Activated CD4-positive, alpha-beta T cell treated with anti-CD3 and anti-CD28 coated beads, Interleukin-2, amount 10 ng/mL, durations not matched to agents 7 days and 5 days (primary cell): ENCODE measurements at regions not wholly inside any gene's neighbourhood (a gene's known extent, or its start where the extent isn't known, plus 50 kb on each side); places are given as distances from the start of the nearest gene placed in this dataset.

Experiments
- CTCF ChIA-PET: fragments of 350-600 bp; sonication (Branson Sonifier 250); formaldehyde crosslinking; loops from one replicate; lab custom pipeline; 2021; ENCODE audit warnings: antibody characterized with exemption; lab: Charles Lee
- POLR2A ChIA-PET: fragments of 350-600 bp; sonication (Branson Sonifier 250); formaldehyde crosslinking; loops from one replicate; lab custom pipeline; 2021; ENCODE audit warnings: antibody characterized with exemption; lab: Charles Lee
- DNase-seq: peaks from one replicate; pipeline ENCODE4 v3.0.0-alpha.2; 2020
- H3K27ac Mint-ChIP-seq: one replicate; pipeline ENCODE4 v1.8.0; 2021; ENCODE audit warnings: mild to moderate bottlenecking, moderate library complexity, mixed read lengths
- H3K27me3 Mint-ChIP-seq: one replicate; pipeline ENCODE4 v1.8.0; 2021; ENCODE audit warnings: mixed read lengths
- H3K36me3 Mint-ChIP-seq: one replicate; pipeline ENCODE4 v1.8.0; 2021; ENCODE audit warnings: low read depth, mixed read lengths
- H3K4me1 Mint-ChIP-seq: one replicate; pipeline ENCODE4 v1.8.0; 2021; ENCODE audit warnings: mixed read lengths
- H3K4me3 Mint-ChIP-seq: one replicate; pipeline ENCODE4 v1.8.0; 2021; ENCODE audit warnings: mild to moderate bottlenecking, moderate library complexity, mixed read lengths
- H3K9me3 Mint-ChIP-seq: one replicate; pipeline ENCODE4 v1.8.0; 2021; ENCODE audit warnings: mixed read lengths

DNA sequence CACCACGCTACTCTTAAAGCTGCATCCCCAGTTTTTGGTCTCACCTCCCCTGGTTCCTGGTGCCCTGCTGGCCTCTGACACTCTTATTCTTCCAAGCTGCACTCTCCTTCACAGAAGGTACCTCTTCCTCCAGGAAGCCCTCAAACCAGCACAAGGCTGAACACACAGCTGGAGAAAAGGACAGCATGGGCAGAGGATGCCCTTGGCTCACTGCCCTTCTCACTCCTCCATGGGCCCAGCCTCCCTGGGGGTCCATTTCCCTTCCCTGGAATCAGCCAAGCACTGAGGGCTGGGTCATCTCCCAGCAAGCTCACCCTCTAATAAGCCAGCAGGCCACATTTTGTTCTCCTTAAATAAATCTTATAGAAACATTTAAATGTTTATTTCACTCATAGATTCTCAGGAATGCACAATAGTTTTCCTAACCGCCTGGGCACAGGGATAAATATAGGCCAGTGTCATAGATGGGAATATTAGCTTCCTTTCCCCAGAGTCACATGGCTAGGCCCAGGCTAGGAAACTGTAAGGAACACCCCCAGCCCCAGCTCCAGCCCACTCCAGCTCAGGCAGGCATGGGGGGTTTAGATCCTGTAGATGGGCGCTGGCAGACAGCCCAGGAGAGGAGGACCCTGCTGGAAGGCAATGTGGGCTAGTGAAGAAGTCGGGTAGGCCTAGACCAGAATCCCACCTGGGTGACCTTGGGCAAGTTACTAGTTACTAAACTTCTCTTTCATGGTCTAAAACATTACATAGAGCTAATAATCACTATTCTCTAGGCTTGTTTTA lies 51.5 kb downstream of the IRAG1 start:
- Mint-ChIP-seq H3K27ac (no peak overlapping the region), H3K4me1 (peaks cover under 1% of the 10 kb centered on the region), H3K4me3 (no peak overlapping the region), H3K36me3 (no peaks in the 10 kb centered on the region), H3K9me3 (no peaks in the 10 kb centered on the region), H3K27me3 (no peaks in the 10 kb centered on the region)
- ChIA-PET POLR2A (no interaction called here), CTCF (interaction anchor here (0.6 to 2.8 kb wide), 5 partner anchors 9 to 276 kb away, joined by 3 to 18 read pairs (median 4); no protein-coding TSS in a partner anchor)
- no peak for DNase-seq

DNA sequence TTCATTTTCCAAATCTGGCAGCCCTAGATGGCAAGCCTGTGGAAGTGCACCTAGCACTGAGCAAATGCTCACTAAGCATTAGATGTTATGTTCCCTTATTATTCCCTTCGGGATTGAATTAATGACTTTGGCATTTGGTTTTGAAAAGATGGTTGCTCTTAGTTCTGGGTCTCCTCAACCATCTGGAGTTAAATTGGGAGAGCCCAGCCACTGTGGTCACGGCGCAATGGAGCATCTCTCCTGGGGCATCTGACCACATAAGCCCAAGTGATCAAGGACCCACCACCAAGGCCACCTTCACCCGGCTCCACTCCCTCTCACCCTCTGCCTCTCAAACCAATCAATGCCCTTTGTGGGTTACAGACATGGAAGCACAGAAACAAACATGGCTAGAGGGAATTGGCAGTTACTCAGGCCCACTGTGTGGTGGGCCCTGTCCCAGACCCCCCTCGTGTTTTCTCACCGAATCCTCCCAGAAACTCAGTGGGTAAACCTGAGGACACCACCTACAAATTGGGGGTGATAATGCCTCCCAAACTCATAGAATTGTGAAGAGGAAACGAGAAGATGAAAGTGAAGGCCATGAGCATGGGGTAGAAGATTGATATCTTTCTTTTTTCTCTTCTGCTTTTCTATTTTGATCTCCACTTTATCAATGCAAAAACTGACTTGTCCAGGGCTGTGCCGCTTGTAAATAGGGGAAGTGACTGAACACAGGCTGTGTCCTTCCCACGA lies 52.2 kb downstream of the IRAG1 start:
- H3K27me3 Mint-ChIP-seq: no peaks in the 10 kb centered on the region
- ChIA-PET POLR2A (no interaction called here), CTCF (interaction anchor here (0.7 to 2.8 kb wide), 3 partner anchors 11 to 275 kb away, joined by 3 to 18 read pairs (median 6); no protein-coding TSS in a partner anchor)
- peak overlapping the region; percentile 21 for H3K27ac Mint-ChIP-seq
- H3K36me3 Mint-ChIP-seq: no peaks in the 10 kb centered on the region
- no peak for DNase-seq
- H3K4me1 Mint-ChIP-seq: no peaks in the 10 kb centered on the region
- no peak overlapping the region for H3K4me3 Mint-ChIP-seq
- no peaks in the 10 kb centered on the region for H3K9me3 Mint-ChIP-seq

DNA sequence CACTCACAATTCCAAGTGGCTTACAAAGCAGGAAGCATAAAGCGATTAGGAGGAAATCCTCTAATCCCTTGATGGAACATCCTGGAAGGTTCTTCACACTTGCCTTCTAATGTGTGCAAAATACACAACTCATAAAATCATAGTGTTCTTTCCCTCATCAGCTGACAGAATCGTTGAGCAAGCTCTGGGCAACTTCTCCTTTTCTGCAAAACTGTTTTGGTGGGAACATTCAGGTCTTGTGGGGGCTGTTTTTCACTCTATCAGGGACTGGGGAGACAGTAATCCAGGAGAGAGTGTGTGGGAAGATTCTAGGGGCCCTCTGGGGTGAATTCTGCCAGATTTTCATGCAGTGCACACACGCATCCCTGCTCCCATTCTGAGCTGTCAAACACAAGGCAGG lies 53.2 kb downstream of the IRAG1 start:
- no peaks in the 10 kb centered on the region for H3K27me3 Mint-ChIP-seq
- H3K4me3 Mint-ChIP-seq: no peak overlapping the region
- ChIA-PET CTCF (interaction anchor here (1.5 kb wide), 1 partner anchor 14 kb away, joined by 6 read pairs; no protein-coding TSS in a partner anchor), POLR2A (no interaction called here)
- H3K4me1 Mint-ChIP-seq: no peaks in the 10 kb centered on the region
- no peak overlapping the region for H3K27ac Mint-ChIP-seq
- no peaks in the 10 kb centered on the region for H3K9me3 Mint-ChIP-seq
- no peak for DNase-seq
- H3K36me3 Mint-ChIP-seq: no peaks in the 10 kb centered on the region

- POLR2A ChIA-PET: no interaction called here
- Mint-ChIP-seq H3K27me3 (no peaks in the 10 kb centered on the region), H3K9me3 (no peaks in the 10 kb centered on the region), H3K4me3 (no peak overlapping the region), H3K36me3 (no peaks in the 10 kb centered on the region), H3K27ac (no peak overlapping the region), H3K4me1 (no peaks in the 10 kb centered on the region)
- DNase-seq: no peak
- CTCF ChIA-PET: no interaction called here
Measured at GRCh38 chr11:10639350-10639749, 54.2 kb downstream of the IRAG1 start.

- Mint-ChIP-seq H3K4me3 (no peak overlapping the region), H3K27ac (no peak overlapping the region), H3K36me3 (no peaks in the 10 kb centered on the region), H3K9me3 (no peaks in the 10 kb centered on the region), H3K4me1 (no peaks in the 10 kb centered on the region), H3K27me3 (no peaks in the 10 kb centered on the region)
- CTCF ChIA-PET: interaction anchor here (1.1 to 1.4 kb wide), 4 partner anchors 9 to 55 kb away, joined by 3 to 7 read pairs (median 4); no protein-coding TSS in a partner anchor
- no peak for DNase-seq
- POLR2A ChIA-PET: no interaction called here
Measured at GRCh38 chr11:10638316-10638925, 55.1 kb downstream of the IRAG1 start.

DNA sequence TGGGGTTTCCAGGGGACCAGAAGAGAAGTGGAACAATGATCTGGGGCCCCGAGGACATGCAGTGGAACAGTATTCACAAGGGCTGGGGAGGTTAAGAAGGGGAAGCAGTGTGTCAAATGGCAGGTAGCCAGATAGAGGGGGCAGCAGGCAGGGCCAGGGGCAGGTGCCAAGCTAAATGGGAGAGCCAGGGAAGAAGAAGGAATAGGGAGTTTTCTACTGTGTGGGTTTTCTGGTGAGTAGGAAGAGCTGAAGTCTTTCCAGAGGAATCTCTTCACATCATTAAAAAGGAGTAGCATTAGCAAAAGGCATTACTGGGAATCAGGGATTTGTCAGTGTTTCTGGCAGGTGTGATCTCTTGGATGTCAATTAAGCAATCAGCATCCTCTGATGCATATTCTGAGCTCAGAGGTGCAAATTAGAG lies 55.8 kb downstream of the IRAG1 start:
- Mint-ChIP-seq H3K27me3 (no peaks in the 10 kb centered on the region), H3K4me1 (no peaks in the 10 kb centered on the region), H3K27ac (no peak overlapping the region), H3K9me3 (no peaks in the 10 kb centered on the region), H3K36me3 (no peaks in the 10 kb centered on the region), H3K4me3 (no peak overlapping the region)
- ChIA-PET CTCF (interaction anchor here (1.1 to 1.4 kb wide), 4 partner anchors 9 to 54 kb away, joined by 3 to 7 read pairs (median 4); no protein-coding TSS in a partner anchor), POLR2A (no interaction called here)
- no peak for DNase-seq

- ChIA-PET CTCF (interaction anchor here (1.6 kb wide), 1 partner anchor 13 kb away, joined by 8 read pairs; no protein-coding TSS in a partner anchor), POLR2A (no interaction called here)
- DNase-seq: no peak
- H3K9me3 Mint-ChIP-seq: no peaks in the 10 kb centered on the region
- peaks cover 5% of the 10 kb centered on the region for H3K27me3 Mint-ChIP-seq
- no peaks in the 10 kb centered on the region for H3K36me3 Mint-ChIP-seq
- no peak overlapping the region for H3K27ac Mint-ChIP-seq
- no peaks in the 10 kb centered on the region for H3K4me1 Mint-ChIP-seq
- H3K4me3 Mint-ChIP-seq: no peak overlapping the region
Measured at GRCh38 chr11:10634407-10634806, 59.1 kb downstream of the IRAG1 start.

DNA sequence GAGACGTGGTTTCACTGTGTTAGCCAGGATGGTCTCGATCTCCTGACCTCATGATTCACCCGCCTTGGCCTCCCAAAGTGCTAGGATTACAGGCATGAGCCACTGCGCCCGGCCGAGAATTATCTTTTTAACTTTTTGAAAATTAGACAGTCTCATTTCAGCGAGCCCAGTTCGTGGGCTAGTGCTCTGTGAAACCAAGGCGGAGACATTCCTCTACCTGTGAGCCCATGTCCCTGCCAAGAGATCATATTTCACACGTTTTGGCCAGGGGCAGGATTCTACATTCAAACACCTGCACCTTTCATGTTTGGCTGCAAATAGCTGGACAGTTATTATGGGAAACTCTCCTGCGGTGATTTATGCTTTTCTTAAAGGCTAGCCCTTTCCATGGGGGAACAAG lies 60.3 kb downstream of the IRAG1 start:
- Mint-ChIP-seq H3K9me3 (no peaks in the 10 kb centered on the region), H3K27ac (no peak overlapping the region), H3K4me3 (no peak overlapping the region), H3K36me3 (no peaks in the 10 kb centered on the region), H3K27me3 (peaks cover 5% of the 10 kb centered on the region), H3K4me1 (peaks cover 4% of the 10 kb centered on the region)
- ChIA-PET CTCF (no interaction called here), POLR2A (no interaction called here)
- no peak for DNase-seq

DNA sequence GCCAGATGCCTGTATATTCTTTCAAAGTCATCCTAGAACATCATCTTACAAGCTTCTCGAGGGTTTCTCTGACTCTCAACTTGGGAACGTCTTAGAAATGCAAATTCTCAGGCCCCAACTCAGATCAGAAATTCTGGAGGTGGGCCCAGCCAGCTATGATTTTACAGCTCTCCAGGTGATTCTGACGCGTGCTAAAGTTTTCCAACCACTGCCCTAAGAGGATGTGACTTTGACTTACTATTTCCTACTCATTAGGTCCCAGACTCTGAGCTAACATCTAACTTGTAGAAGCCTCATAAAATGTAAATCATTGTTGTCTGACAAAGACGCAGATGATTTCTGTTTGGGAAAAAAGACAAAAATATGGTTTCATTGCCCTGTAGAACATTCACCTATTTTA lies 61.1 kb downstream of the IRAG1 start:
- Mint-ChIP-seq H3K4me1 (peaks cover 4% of the 10 kb centered on the region), H3K27ac (no peak overlapping the region), H3K4me3 (no peak overlapping the region), H3K27me3 (peaks cover 5% of the 10 kb centered on the region), H3K36me3 (no peaks in the 10 kb centered on the region), H3K9me3 (no peaks in the 10 kb centered on the region)
- DNase-seq: no peak
- POLR2A ChIA-PET: no interaction called here
- CTCF ChIA-PET: interaction anchor here (0.6 to 4.5 kb wide), 5 partner anchors 10 to 205 kb away, joined by 3 to 18 read pairs (median 4); partner anchors contain the start of gene RNF141

DNA sequence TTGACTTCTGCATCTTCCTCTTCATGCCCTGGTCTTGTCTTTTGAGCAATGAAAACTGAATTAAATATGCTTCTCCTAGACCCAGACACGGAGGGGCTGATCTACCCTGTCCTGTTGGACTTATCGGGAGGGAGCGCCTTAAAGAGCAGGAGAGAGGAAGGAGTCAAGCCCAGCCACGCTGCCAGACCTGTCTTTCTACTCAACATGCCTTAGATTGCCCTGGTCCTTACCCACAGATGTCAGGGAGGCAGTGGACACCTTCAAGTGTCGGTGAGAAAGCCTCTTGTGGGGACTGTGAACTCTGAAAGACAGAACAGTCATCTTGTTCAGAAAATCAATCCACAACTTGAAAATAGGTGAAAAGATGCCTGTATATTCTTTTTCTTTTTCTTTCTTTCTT lies 61.8 kb downstream of the IRAG1 start:
- H3K4me1 Mint-ChIP-seq: peaks cover 4% of the 10 kb centered on the region
- peaks cover 5% of the 10 kb centered on the region for H3K27me3 Mint-ChIP-seq
- H3K4me3 Mint-ChIP-seq: no peak overlapping the region
- H3K36me3 Mint-ChIP-seq: no peaks in the 10 kb centered on the region
- DNase-seq: no peak
- ChIA-PET CTCF (interaction anchor here (0.6 to 4.5 kb wide), 6 partner anchors 10 to 205 kb away, joined by 3 to 18 read pairs (median 5); partner anchors contain the start of gene RNF141), POLR2A (no interaction called here)
- no peak overlapping the region for H3K27ac Mint-ChIP-seq
- H3K9me3 Mint-ChIP-seq: no peaks in the 10 kb centered on the region

- H3K4me3 Mint-ChIP-seq: no peak overlapping the region
- CTCF ChIA-PET: interaction anchor here (0.6 to 4.5 kb wide), 4 partner anchors 12 to 103 kb away, joined by 3 to 18 read pairs (median 4); no protein-coding TSS in a partner anchor
- no peaks in the 10 kb centered on the region for H3K36me3 Mint-ChIP-seq
- peaks cover 5% of the 10 kb centered on the region for H3K27me3 Mint-ChIP-seq
- H3K9me3 Mint-ChIP-seq: no peaks in the 10 kb centered on the region
- POLR2A ChIA-PET: no interaction called here
- DNase-seq: no peak
- peaks cover 7% of the 10 kb centered on the region for H3K4me1 Mint-ChIP-seq
- no peak overlapping the region for H3K27ac Mint-ChIP-seq
Measured at GRCh38 chr11:10629411-10630002, 61.0 kb upstream of the LYVE1 start.

DNA sequence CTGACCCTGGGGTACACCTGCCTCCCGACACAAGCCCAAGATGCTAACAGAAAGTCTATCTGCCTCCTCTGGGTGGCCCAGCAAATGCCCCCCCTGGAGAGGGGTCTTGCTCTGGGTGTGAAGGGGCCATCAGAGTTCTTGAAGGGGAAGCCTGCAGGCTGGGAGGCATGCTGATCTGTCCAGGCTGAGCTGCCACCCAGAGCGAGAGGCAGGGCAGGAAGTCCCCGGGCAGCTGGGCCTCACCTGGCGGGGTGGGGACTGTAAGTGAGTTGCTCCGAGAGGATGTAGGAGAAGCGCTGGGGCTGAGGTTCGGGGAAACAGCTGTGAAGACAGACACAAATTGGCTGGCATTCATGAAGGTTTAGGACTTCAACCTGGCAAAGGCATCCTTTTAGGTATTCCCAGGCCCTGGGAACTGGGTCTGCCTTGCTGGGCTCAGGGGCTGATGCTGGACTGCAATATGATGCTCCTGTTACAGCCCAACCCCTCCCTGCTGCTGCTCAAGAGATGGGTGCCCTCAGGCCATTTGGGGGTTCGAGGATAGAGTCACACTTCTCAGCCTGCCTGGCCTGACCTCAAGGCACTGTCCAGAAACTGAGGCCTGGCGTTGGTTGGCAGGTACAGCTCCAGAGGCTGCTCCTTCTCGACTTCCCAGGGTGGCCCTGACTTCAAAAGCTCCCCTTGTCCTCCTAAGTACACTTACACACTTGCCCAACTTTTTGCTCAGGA lies 60.2 kb upstream of the LYVE1 start:
- Mint-ChIP-seq H3K36me3 (no peaks in the 10 kb centered on the region), H3K27ac (no peak overlapping the region), H3K4me3 (no peak overlapping the region), H3K27me3 (peaks cover 5% of the 10 kb centered on the region), H3K4me1 (peaks cover 14% of the 10 kb centered on the region), H3K9me3 (no peaks in the 10 kb centered on the region)
- ChIA-PET POLR2A (no interaction called here), CTCF (interaction anchor here (4.5 kb wide), 1 partner anchor 14 kb away, joined by 18 read pairs; no protein-coding TSS in a partner anchor)
- no peak for DNase-seq
